Type B pancreatic cell (in vitro differentiated cells): ENCODE measurements at regions not wholly inside any gene's neighbourhood (a gene's known extent, or its start where the extent isn't known, plus 50 kb on each side); places are given as distances from the start of the nearest gene placed in this dataset.
"Not testable (repeated sequence)": the region's sequence is repeated elsewhere in the genome, so short reads cannot be mapped to it uniquely, and the experiment has no call there.

ENCODE experiments used
- DNase-seq: peaks from one replicate; pipeline ENCODE4 v3.0.0; 2021; ENCODE audit warnings: mixed read lengths; ENCODE audit not compliant: unreplicated experiment; ENCODE audit errors: extremely low spot score
- H3K27ac Mint-ChIP-seq: 2 replicates; pipeline ENCODE4 v1.8.0; 2021; ENCODE audit warnings: mild to moderate bottlenecking, mixed read lengths
- H3K27me3 Mint-ChIP-seq: 2 replicates; pipeline ENCODE4 v1.8.0; 2021; ENCODE audit warnings: mixed read lengths
- H3K36me3 Mint-ChIP-seq: 2 replicates; pipeline ENCODE4 v1.8.0; 2021; ENCODE audit warnings: mixed read lengths
- H3K4me1 Mint-ChIP-seq: one replicate; pipeline ENCODE4 v1.8.0; 2021; ENCODE audit warnings: mixed read lengths; ENCODE audit not compliant: unreplicated experiment
- H3K4me3 Mint-ChIP-seq: 2 replicates; pipeline ENCODE4 v1.8.0; 2021; ENCODE audit warnings: mild to moderate bottlenecking, mixed read lengths
- H3K9me3 Mint-ChIP-seq: 2 replicates; pipeline ENCODE4 v1.8.0; 2021; ENCODE audit warnings: mixed read lengths
- TF ChIP-seq, protein P1 (sequence below): fragments of 200-600 bp; sonication (generic); conservative IDR thresholded peaks from 2 replicates; pipeline ENCODE4 v1.5.0; 2021; ENCODE audit warnings: antibody characterized with exemption, mild to moderate bottlenecking

DNA sequence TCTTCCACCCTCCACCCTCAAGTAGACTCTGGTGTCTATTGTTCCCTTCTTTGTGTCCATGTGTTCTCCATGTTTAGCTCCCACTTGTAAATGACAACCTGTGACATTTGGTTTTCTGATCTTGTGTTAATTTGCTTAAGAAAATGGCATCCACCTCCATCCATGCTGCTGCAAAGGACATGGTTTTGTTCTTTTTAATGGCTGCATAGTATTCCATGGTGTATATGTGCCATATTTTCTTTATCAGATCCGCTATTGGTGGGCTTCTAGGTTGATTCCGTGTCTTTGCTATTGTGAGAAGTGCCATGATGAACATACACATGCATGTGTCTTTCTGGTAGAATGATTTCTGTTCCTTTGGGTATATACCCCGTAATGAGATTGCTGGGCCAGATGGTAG lies 163.4 kb upstream of the ITGA1 start:
- H3K4me3 Mint-ChIP-seq: no peak overlapping the region
- peaks cover 4% of the 10 kb centered on the region for H3K9me3 Mint-ChIP-seq
- no peaks in the 10 kb centered on the region for H3K4me1 Mint-ChIP-seq
- TF ChIP-seq, protein P1, sequence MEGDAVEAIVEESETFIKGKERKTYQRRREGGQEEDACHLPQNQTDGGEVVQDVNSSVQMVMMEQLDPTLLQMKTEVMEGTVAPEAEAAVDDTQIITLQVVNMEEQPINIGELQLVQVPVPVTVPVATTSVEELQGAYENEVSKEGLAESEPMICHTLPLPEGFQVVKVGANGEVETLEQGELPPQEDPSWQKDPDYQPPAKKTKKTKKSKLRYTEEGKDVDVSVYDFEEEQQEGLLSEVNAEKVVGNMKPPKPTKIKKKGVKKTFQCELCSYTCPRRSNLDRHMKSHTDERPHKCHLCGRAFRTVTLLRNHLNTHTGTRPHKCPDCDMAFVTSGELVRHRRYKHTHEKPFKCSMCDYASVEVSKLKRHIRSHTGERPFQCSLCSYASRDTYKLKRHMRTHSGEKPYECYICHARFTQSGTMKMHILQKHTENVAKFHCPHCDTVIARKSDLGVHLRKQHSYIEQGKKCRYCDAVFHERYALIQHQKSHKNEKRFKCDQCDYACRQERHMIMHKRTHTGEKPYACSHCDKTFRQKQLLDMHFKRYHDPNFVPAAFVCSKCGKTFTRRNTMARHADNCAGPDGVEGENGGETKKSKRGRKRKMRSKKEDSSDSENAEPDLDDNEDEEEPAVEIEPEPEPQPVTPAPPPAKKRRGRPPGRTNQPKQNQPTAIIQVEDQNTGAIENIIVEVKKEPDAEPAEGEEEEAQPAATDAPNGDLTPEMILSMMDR: no peak
- DNase-seq: no peak
- no peak overlapping the region for H3K27ac Mint-ChIP-seq
- peaks cover 12% of the 10 kb centered on the region for H3K27me3 Mint-ChIP-seq
- no peaks in the 10 kb centered on the region for H3K36me3 Mint-ChIP-seq

DNA sequence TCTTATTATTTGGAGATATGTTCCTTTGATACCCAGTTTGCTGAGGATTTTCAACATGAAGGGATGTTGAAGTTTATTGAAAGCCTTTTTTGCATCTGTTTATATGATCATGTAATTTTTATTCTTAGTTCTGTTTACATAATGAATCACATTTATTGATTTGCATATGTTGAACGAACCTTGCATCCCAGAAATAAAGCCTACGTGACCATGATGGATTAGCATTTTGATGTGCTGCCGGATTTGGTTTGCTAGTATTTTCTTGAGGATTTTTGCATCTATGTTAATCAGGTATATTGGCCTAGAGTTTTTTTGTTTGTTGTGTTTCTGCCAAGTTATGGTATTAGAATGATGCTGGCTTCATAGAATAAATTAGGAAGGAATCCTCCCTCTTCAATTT lies 161.4 kb upstream of the ITGA1 start:
- H3K27ac Mint-ChIP-seq: no peak overlapping the region
- TF ChIP-seq, protein P1: no peak
- H3K4me3 Mint-ChIP-seq: no peak overlapping the region
- H3K27me3 Mint-ChIP-seq: peaks cover 12% of the 10 kb centered on the region
- no peaks in the 10 kb centered on the region for H3K36me3 Mint-ChIP-seq
- H3K4me1 Mint-ChIP-seq: no peaks in the 10 kb centered on the region
- peaks cover 4% of the 10 kb centered on the region for H3K9me3 Mint-ChIP-seq
- DNase-seq: no peak

DNA sequence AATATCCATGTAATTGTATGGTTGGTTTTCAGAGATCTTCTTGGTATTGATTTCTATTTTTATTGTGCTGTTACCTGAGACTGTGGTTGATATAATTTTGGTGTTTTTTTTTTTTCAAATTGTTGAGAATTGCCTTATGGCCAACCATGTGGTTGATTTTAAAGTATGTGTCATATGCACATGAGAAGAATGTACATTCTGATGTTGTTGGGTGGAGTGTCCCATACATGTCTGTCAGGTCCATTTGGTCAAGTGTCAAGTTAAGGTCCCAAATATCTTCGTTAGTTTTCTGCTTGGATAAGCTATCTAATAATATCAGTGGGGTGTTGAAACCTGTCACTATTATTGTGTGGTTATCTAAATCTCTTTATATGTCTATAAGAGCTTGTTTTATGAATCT lies 160.0 kb upstream of the ITGA1 start:
- TF ChIP-seq, protein P1: no peak
- Mint-ChIP-seq H3K27ac (no peak overlapping the region), H3K36me3 (no peaks in the 10 kb centered on the region), H3K9me3 (peaks cover 9% of the 10 kb centered on the region), H3K27me3 (peaks cover 7% of the 10 kb centered on the region), H3K4me1 (no peaks in the 10 kb centered on the region), H3K4me3 (no peak overlapping the region)
- no peak for DNase-seq

DNA sequence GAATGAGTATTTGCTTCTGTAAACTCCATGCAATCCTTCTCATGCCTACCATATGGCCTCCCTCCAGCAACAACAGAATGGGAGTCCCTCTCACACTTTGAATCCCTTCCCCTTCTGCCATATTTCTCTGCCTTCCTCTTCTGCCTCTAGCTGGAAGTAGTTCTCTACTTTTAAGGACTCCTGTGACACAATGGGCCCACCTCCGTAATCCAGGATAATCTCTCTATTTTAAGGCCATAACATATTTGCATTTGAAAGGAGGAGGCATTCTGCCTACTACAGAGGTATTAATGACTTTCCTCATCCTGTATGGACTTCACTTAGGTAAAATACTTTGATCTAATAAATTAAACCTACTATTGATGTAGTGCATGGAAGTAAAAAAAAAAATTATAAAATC lies 155.4 kb upstream of the ITGA1 start:
- Mint-ChIP-seq H3K9me3 (peaks cover 8% of the 10 kb centered on the region), H3K27ac (no peak overlapping the region), H3K4me3 (no peak overlapping the region), H3K27me3 (peaks cover 6% of the 10 kb centered on the region), H3K36me3 (no peaks in the 10 kb centered on the region), H3K4me1 (no peaks in the 10 kb centered on the region)
- TF ChIP-seq, protein P1: no peak
- DNase-seq: no peak

DNA sequence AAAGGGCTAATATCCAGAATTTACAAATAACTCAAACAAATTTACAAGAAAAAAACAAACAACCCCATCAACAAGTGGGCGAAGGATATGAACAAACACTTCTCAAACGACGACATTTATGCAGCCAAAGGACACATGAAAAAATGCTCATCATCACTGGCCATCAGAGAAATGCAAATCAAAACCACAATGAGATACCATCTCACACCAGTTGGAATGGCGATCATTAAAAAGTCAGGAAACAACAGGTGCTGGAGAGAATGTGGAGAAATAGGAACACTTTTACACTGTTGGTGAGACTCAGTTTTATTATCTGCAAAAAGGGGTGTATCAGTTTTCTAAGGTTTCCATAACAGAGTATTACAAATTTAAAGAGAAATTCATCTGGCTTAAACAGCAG lies 153.5 kb upstream of the ITGA1 start:
- H3K36me3 Mint-ChIP-seq, H3K27me3 Mint-ChIP-seq, H3K9me3 Mint-ChIP-seq, DNase-seq, H3K27ac Mint-ChIP-seq, H3K4me3 Mint-ChIP-seq, H3K4me1 Mint-ChIP-seq: not testable (repeated sequence)

DNA sequence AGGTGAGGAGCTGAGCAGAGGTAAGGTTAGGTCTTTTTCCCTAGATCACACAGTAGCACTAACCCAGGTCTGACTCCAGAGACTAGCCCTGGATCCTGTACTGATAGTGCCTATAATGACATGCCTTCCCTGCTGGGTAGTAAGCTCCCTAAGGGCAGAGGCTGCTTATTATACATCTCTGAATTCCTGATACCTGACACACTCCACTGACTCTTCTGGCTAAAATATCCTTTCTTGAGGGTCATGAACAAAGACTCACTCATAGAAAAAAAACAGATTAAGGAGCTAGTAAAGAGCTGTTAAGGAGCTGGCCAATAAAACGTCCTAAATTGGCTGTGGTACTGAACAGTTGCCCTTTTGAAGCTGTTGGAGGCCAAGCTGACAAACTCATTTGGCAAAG lies 149.0 kb upstream of the ITGA1 start:
- no peak for DNase-seq
- Mint-ChIP-seq H3K4me3 (no peak overlapping the region), H3K36me3 (no peaks in the 10 kb centered on the region), H3K27me3 (no peaks in the 10 kb centered on the region), H3K27ac (no peak overlapping the region), H3K9me3 (no peaks in the 10 kb centered on the region), H3K4me1 (no peaks in the 10 kb centered on the region)
- TF ChIP-seq, protein P1: no peak
